ENCODE measurements at regions not wholly inside any gene's neighbourhood (a gene's known extent, or its start where the extent isn't known, plus 50 kb on each side); places are given as distances from the start of the nearest gene placed in this dataset.

GRCh38 chr7:149370790-149371189, 90.1 kb downstream of the ZNF777 start:
- TF ChIP-seq CTCF (IDR thresholded peaks at IDR 0.05): no peak
- no peak for TF ChIP-seq POLR2A (IDR thresholded peaks at IDR 0.05)

Measured in gastroesophageal sphincter (tissue), 3 donors.